IMR-90 (cell line): ENCODE measurements at regions not wholly inside any gene's neighbourhood (a gene's known extent, or its start where the extent isn't known, plus 50 kb on each side); places are given as distances from the start of the nearest gene placed in this dataset.

ENCODE experiments used
- ATAC-seq: fragments of 200-7000 bp; cut with Tn5 transposase; 2 replicates; pipeline ENCODE4 v1.9.1; 2020; ENCODE audit warnings: low read depth, mild to moderate bottlenecking, moderate library complexity
- BruUV-seq: library from RNA; stranded (reverse); fragments of 400-500 nt; replicated peaks from 2 replicates; lab custom pipeline; 2021; lab: Mats Ljungman, UMichigan
- CTCF ChIA-PET: fragments of 300-600 bp; formaldehyde crosslinking; extraction: SDS; loops from one replicate; lab custom pipeline; 2021; ENCODE audit warnings: antibody characterized with exemption; lab: Yijun Ruan, JAX
- POLR2A ChIA-PET: fragments of 300-600 bp; sonication (Branson Sonifier 250); formaldehyde crosslinking; loops from one replicate; lab custom pipeline; 2022; ENCODE audit warnings: antibody characterized with exemption; ENCODE audit not compliant: unreplicated experiment; lab: Charles Lee
- DNase-seq: peaks from one replicate; pipeline ENCODE4 v3.0.0; 2013
- H2AFZ ChIP-seq: replicated peaks from 2 replicates; pipeline ENCODE3; 2013; ENCODE audit warnings: low read length, mild to moderate bottlenecking; ENCODE audit not compliant: poor library complexity
- H2AK5ac ChIP-seq: 2 replicates; pipeline ENCODE4 v1.6.1; 2013; ENCODE audit warnings: low read depth, low read length, inconsistent platforms
- H2AK9ac ChIP-seq: replicated peaks from 2 replicates; pipeline ENCODE3; 2013; ENCODE audit warnings: mild to moderate bottlenecking, low read depth, low read length, moderate library complexity; ENCODE audit not compliant: poor library complexity
- H2BK120ac ChIP-seq: 2 replicates; pipeline ENCODE4 v1.6.1; 2013; ENCODE audit warnings: low read depth, low read length, inconsistent platforms
- H2BK15ac ChIP-seq: 3 replicates; pipeline ENCODE4 v1.6.1; 2013; ENCODE audit warnings: low read depth, low read length, inconsistent platforms
- H2BK20ac ChIP-seq: 2 replicates; pipeline ENCODE4 v1.6.1; 2013; ENCODE audit warnings: low read depth, mild to moderate bottlenecking, inconsistent platforms, low read length, moderate library complexity
- H2BK5ac ChIP-seq: 2 replicates; pipeline ENCODE4 v1.6.1; 2013; ENCODE audit warnings: mild to moderate bottlenecking, low read depth, low read length, inconsistent platforms; ENCODE audit not compliant: poor library complexity, severe bottlenecking
- H3K14ac ChIP-seq: replicated peaks from 2 replicates; pipeline ENCODE4 v1.6.1; 2013; ENCODE audit warnings: low read depth, low read length, inconsistent platforms
- H3K18ac ChIP-seq: 2 replicates; pipeline ENCODE4 v1.6.1; 2013; ENCODE audit warnings: low read depth, low read length, control low read depth
- H3K23ac ChIP-seq: 2 replicates; pipeline ENCODE4 v1.6.1; 2013; ENCODE audit warnings: low read depth, low read length, inconsistent platforms
- H3K27ac ChIP-seq: 2 replicates; pipeline ENCODE4 v1.5.1; 2013; ENCODE audit warnings: mild to moderate bottlenecking, control low read depth, low read length; ENCODE audit not compliant: insufficient read depth
- H3K27me3 ChIP-seq: 2 replicates; pipeline ENCODE4 v1.6.1; 2013; ENCODE audit warnings: low read length; ENCODE audit not compliant: control insufficient read depth, insufficient read depth
- H3K36me3 ChIP-seq: 2 replicates; pipeline ENCODE4 v1.6.1; 2013; ENCODE audit warnings: low read length, mixed read lengths; ENCODE audit not compliant: control insufficient read depth, insufficient read depth
- H3K4ac ChIP-seq: 2 replicates; pipeline ENCODE4 v1.6.1; 2013; ENCODE audit warnings: low read depth, low read length, inconsistent platforms
- H3K4me1 ChIP-seq: 2 replicates; pipeline ENCODE4 v1.6.1; 2013; ENCODE audit warnings: low read length, mixed read lengths; ENCODE audit not compliant: control insufficient read depth, insufficient read depth
- H3K4me2 ChIP-seq: 2 replicates; pipeline ENCODE4 v1.6.1; 2013; ENCODE audit warnings: low read depth, mild to moderate bottlenecking, control low read depth, low read length, moderate library complexity
- H3K4me3 ChIP-seq: 2 replicates; pipeline ENCODE4 v1.5.1; 2013; ENCODE audit warnings: low read depth, mild to moderate bottlenecking, control low read depth, low read length, moderate library complexity; ENCODE audit not compliant: insufficient read depth
- H3K56ac ChIP-seq: 2 replicates; pipeline ENCODE4 v1.6.1; 2013; ENCODE audit warnings: low read length, inconsistent platforms; ENCODE audit not compliant: insufficient read depth; ENCODE audit errors: extremely low read depth
- H3K79me1 ChIP-seq, 2 experiments: 2 replicates each; pipeline ENCODE4 v1.6.1; 2013; ENCODE audit warnings: low read length in 2 of 2, inconsistent platforms in 1 of 2, low read depth in 1 of 2
- H3K9ac ChIP-seq: 2 replicates; pipeline ENCODE4 v1.6.1; 2013; ENCODE audit warnings: low read depth, low read length, control low read depth
- H3K9me1 ChIP-seq: 2 replicates; pipeline ENCODE4 v1.6.1; 2013; ENCODE audit warnings: low read length, inconsistent platforms; ENCODE audit not compliant: insufficient read depth
- H3K9me3 ChIP-seq: 2 replicates; pipeline ENCODE4 v1.6.1; 2013; ENCODE audit warnings: low read length; ENCODE audit not compliant: control insufficient read depth, insufficient read depth
- H4K20me1 ChIP-seq: 2 replicates; pipeline ENCODE4 v1.6.1; 2013; ENCODE audit warnings: low read length, inconsistent platforms; ENCODE audit not compliant: insufficient read depth
- H4K5ac ChIP-seq: 2 replicates; pipeline ENCODE4 v1.6.1; 2013; ENCODE audit warnings: mild to moderate bottlenecking, low read depth, low read length, control low read depth
- H4K8ac ChIP-seq, 2 experiments: 2 replicates each; pipeline ENCODE4 v1.6.1; 2013; ENCODE audit warnings: low read depth in 2 of 2, low read length in 2 of 2, control low read depth in 1 of 2, inconsistent platforms in 1 of 2
- H4K91ac ChIP-seq: 2 replicates; pipeline ENCODE4 v1.6.1; 2013; ENCODE audit warnings: low read depth, low read length, inconsistent platforms; ENCODE audit not compliant: insufficient read depth
- MAFK ChIP-seq: IDR thresholded peaks from 2 replicates; pipeline ENCODE4 v1.6.1; 2012; ENCODE audit warnings: low read depth, low read length, improper control_type of control experiment
- POLR2A ChIP-seq: IDR thresholded peaks from 2 replicates; pipeline ENCODE4 v1.6.1; 2012; ENCODE audit warnings: mild to moderate bottlenecking, low read depth, low read length
- WGBS, 2 experiments: methylation state at CpG; one replicate each; pipeline versions ENCODE4 v1.1.5 to v1.1.7; 2013; ENCODE audit warnings: missing lambda C conversion rate in 2 of 2; ENCODE audit not compliant: insufficient read length in 1 of 2; ENCODE audit errors: extremely low coverage in 2 of 2; 5-methylcytosine and 5-hydroxymethylcytosine counted together
- dilution Hi-C: fragments of 300-500 bp; cut with HindIII; formaldehyde crosslinking; loops from one replicate; pipeline ENCODE4 v1.14.3; 2018; ENCODE audit warnings: low sequenced_read_pairs; ENCODE audit not compliant: unreplicated experiment
- in situ Hi-C: fragments of 300-500 bp; cut with MboI; formaldehyde crosslinking; loops from 3 replicates; pipeline ENCODE4 v1.14.3; 2019; ENCODE audit warnings: low sequenced_read_pairs, inconsistent platforms, mixed read lengths
- intact Hi-C: fragments of 100-400 bp; cut with micrococcal nuclease; formaldehyde crosslinking; loops from 2 replicates; pipeline ENCODE4 v1.10.0; 2022

GRCh38 chr13:76722782-76723181 is 163.4 kb downstream of the KCTD12 start:
- Histone ChIP-seq H2BK20ac (peak overlapping the region; percentile 70), H2AFZ (no peak overlapping the region), H4K5ac (peak overlapping the region; percentile 98; the same call in 1 of the 2 replicates), H3K79me1 (no peaks in the 10 kb centered on the region), H3K36me3 (no peaks in the 10 kb centered on the region), H3K4ac (peak overlapping the region; percentile 61), H4K91ac (peak overlapping the region; percentile 20; the same call in 1 of the 2 replicates), H2BK120ac (peak overlapping the region; percentile 81), H2BK15ac (peak overlapping the region; percentile 51; the same call in 1 of the 3 replicates), H3K4me2 (no peak overlapping the region), H3K4me3 (no peak overlapping the region), H3K4me1 (peaks cover 7% of the 10 kb centered on the region; the same call in 1 of the 2 replicates), H4K8ac (peak overlapping the region in 1 of 2 experiments; percentile 89; a peak in 2 of 4 replicates), H3K23ac (no peak overlapping the region), H2BK5ac (peak overlapping the region; percentile 66), H4K20me1 (no peaks in the 10 kb centered on the region), H3K9ac (no peak overlapping the region), H3K56ac (no peak overlapping the region), H3K18ac (peak overlapping the region; percentile 94; the same call in 1 of the 2 replicates), H3K9me1 (peaks cover 5% of the 10 kb centered on the region; the same call in 1 of the 2 replicates), H2AK9ac (no peak overlapping the region), H3K9me3 (0 out of 2 replicates have a peak, but pooled peaks cover 2% of the 10 kb centered on the region), H3K27me3 (no peaks in the 10 kb centered on the region), H3K14ac (peak overlapping the region; percentile 89), H2AK5ac (peak overlapping the region; percentile 27), H3K27ac (0 out of 2 replicates have a peak overlapping the region, but pooled peaks have one; percentile 5)
- no peak for DNase-seq
- CTCF ChIA-PET = interaction anchor here (0.6 to 1.7 kb wide), 5 partner anchors 11 to 1113 kb away, joined by 3 to 6 read pairs (median 3); no protein-coding TSS in a partner anchor
- in situ Hi-C loops = loop anchor here (25.0 kb wide), 1 partner anchor 1035 kb away; no protein-coding TSS in a partner anchor
- dilution Hi-C loops = no loop called here
- POLR2A ChIA-PET = interaction anchor here (0.6 kb wide), 1 partner anchor 48 kb away, joined by 6 read pairs; no protein-coding TSS in a partner anchor
- no peak for TF ChIP-seq POLR2A
- no peak for TF ChIP-seq MAFK
- WGBS, 2 experiments = no CpG with 5 or more reads among the region's 1 CpG
- intact Hi-C loops = no loop called here
- no peak for ATAC-seq
- no TSS peak for BruUV-seq
